H4 (cell line): ENCODE measurements at regions not wholly inside any gene's neighbourhood (a gene's known extent, or its start where the extent isn't known, plus 50 kb on each side); places are given as distances from the start of the nearest gene placed in this dataset.

ENCODE experiments used
- DNase-seq: peaks from one replicate; pipeline ENCODE4 v3.0.0-alpha.2; 2015; ENCODE audit warnings: low spot score

DNA sequence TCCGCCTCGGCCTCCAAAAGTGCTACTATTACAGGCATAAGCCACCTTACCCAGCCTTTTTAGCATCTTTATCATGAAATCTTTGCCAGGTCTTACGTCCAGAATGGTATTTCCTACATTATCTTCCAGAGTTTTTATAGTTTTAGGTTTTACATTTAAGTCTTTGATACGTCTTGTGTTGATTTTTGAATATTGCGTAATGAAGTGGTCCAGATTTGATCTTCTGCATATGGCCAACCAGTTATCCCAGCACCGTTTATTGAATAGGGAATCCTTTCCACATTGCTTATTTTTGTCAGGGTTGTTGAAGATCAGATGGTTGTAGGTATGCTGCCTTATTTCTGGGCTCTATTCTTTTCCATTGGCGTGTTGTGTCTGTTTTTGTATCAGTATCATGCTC lies 349.6 kb downstream of the KCTD8 start:
- DNase-seq, result no peak

DNA sequence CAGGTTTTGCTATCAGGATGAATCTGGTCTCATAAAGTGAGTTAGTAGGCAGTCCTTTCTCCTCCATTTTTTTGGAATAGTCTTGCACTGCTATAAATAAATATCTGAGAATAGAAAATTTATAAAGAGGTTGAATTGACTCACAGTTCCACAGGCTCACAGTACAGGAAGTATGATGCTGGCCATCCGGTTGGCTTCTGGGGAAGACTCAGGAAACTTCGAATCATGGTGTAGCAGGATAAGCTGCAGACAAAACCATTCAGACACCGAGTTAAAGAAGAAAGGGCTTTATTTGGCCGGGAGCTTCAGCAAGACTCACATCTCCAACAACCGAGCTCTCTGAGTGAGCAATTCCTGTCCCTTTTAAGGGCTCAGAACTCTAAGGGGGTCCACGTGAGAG lies 348.2 kb downstream of the KCTD8 start:
- no peak for DNase-seq

DNA sequence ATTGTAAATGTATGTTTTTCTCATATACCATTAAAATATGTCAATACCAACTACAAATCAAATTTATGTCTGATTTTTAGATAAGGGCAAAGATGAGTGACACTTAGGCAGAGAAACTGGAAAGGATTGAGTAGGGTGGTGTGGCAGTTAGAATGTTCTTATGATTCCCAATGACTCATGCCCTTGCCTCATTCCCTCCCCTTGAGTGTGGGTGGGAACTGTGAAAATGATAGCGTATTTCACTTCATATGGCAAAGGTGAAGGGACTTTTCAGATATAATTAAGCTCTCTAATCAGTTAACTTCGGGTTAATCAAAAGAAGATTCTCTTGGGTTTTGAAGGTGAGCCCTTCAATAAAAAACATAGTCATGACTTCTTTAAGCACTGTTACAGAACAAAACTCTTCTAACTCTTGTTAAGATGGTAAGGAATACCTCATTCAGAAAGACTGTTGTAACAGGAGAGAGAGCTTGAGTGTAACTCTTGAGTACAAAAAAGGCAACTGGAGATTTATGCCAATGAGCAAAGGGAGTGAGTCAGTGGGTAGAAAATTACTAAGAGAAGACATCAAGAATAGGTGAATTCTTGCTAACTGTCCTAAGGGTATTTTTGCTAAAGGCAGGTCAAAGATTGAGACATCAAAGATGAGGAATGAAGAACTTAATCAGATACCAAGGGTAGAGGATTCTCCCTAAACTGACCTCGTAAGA lies 329.5 kb downstream of the KCTD8 start:
- no peak for DNase-seq

DNA sequence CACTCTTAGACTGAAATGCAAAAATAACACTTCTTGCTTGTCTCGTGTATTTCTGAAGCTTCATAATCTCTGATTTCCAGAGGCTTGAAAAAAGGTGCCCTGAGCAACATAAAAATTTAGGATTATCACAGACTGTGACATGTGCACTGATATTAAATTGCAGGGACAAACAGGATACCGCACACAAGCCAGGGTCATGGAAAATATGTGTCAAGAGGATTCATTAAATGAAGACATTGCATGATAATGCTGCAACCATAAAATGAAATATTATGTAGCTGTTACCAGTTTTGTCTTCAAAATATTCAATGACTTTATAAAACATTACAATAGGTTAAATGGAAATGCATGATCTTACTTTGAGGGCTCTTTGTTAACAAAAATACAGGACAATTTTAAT lies 328.0 kb downstream of the KCTD8 start:
- no peak for DNase-seq

DNA sequence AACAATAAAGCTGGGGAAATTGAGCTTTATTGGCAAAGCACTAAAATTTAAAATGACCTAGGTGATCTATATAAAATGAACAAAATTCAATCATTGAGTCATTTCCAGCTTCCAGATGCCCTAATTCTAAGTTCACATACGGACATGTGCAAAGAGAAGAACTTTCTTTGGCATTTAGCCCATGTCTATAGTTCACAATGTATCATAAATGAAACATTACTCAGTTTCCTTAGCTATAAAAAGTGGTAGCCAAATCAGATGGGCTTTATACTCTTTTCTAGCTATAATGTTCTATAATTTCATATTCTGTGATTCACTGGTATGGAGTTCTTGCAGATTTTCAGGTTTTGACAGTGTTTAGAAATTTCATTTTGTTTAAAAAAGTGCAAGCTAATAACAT lies 327.4 kb downstream of the KCTD8 start:
- no peak for DNase-seq
